ENCODE measurements at regions not wholly inside any gene's neighbourhood (a gene's known extent, or its start where the extent isn't known, plus 50 kb on each side); places are given as distances from the start of the nearest gene placed in this dataset.

DNA sequence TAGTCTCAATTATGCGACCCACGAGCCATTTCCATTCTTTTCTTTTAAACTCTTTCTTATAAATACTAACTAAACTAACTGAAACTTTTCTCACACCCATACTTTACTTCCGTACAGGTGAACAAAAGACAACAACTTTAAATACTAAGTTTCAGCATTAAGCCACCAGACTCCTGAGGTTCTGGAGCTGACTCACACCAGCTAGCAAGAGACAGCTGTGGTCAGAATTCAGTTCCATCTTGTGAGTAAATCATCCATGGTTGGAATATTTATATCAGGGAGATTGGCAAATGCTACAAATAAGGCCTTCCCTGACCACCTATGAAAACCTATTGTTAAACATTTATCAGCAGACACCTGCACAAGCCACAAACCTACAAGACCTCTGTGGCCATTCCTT is 897.0 kb downstream of the EFNB2 start:
- Histone ChIP-seq H3K36me3 (ENCODE audit: control insufficient read depth in 1 of 2, insufficient read depth in 2 of 2, low read length in 2 of 2) (no peaks in the 10 kb centered on the region), H3K4me2 (ENCODE audit: low read length) (no peak overlapping the region), H3K4me1 (ENCODE audit: control insufficient read depth in 1 of 2, insufficient read depth in 2 of 2, low read length in 2 of 2) (peaks cover 0 to 6% of the 10 kb centered on the region in 2 experiments; a peak in 1 of 4 replicates), H3K27me3 (ENCODE audit: insufficient read depth, low read length) (no peaks in the 10 kb centered on the region), H3K79me2 (ENCODE audit: insufficient read depth, low read length) (no peaks in the 10 kb centered on the region), H4K20me1 (ENCODE audit: insufficient read depth) (no peaks in the 10 kb centered on the region), H3K4me3 (replicated peaks in 1 of 2; ENCODE audit: low read depth in 1 of 2, low read length in 2 of 2) (no peak overlapping the region), H2AFZ (ENCODE audit: low read depth, low read length, poor library complexity, severe bottlenecking) (no peak overlapping the region), H3K9me2 (ENCODE audit: insufficient read depth) (no peaks in the 10 kb centered on the region), H3K27ac (ENCODE audit: low read depth, low read length) (no peak overlapping the region), H3K9me3 (ENCODE audit: control insufficient read depth in 1 of 2, insufficient read depth in 1 of 2, low read depth in 1 of 2, low read length in 2 of 2) (no peaks in the 10 kb centered on the region), H3K9ac (ENCODE audit: low read length) (no peak overlapping the region)
- ChIA-PET CTCF (no interaction called here), RAD21 (ENCODE audit: low non-redundant PET in 1 of 2, low total read pairs in 2 of 2, uncharacterized antibody in 2 of 2, unreplicated experiment in 2 of 2) (no interaction called here), POLR2A (no interaction called here)
- BruUV-seq (replicated peaks) = no TSS peak
- TF ChIP-seq CEBPB (IDR thresholded peaks at IDR 0.05; ENCODE audit: low read depth) (no peak), YY1 (IDR thresholded peaks at IDR 0.05; ENCODE audit: extremely low read depth, insufficient replicate concordance, low read depth, low read length) (no peak), ELF1 (IDR thresholded peaks at IDR 0.05; ENCODE audit: borderline replicate concordance, low read depth) (no peak), EGR1 (IDR thresholded peaks at IDR 0.05; ENCODE audit: low read depth) (no peak), TCF7L2 (IDR thresholded peaks at IDR 0.05; ENCODE audit: borderline replicate concordance, extremely low read depth, insufficient read depth, insufficient read length) (no peak), CBX3 (IDR thresholded peaks at IDR 0.05; ENCODE audit: low read depth) (no peak), EZH2phosphoT487 (IDR thresholded peaks at IDR 0.05; ENCODE audit: borderline replicate concordance) (no peak), RAD21 (IDR thresholded peaks at IDR 0.05; ENCODE audit: low read depth) (no peak), ZNF274 (IDR thresholded peaks at IDR 0.05; ENCODE audit: low read depth, low read length) (no peak), JUND (IDR thresholded peaks at IDR 0.05) (no peak), SP1 (IDR thresholded peaks at IDR 0.05; ENCODE audit: low read depth) (no peak), SRF (IDR thresholded peaks at IDR 0.05; ENCODE audit: low read depth) (no peak)
- TF ChIP-seq, protein P1, sequence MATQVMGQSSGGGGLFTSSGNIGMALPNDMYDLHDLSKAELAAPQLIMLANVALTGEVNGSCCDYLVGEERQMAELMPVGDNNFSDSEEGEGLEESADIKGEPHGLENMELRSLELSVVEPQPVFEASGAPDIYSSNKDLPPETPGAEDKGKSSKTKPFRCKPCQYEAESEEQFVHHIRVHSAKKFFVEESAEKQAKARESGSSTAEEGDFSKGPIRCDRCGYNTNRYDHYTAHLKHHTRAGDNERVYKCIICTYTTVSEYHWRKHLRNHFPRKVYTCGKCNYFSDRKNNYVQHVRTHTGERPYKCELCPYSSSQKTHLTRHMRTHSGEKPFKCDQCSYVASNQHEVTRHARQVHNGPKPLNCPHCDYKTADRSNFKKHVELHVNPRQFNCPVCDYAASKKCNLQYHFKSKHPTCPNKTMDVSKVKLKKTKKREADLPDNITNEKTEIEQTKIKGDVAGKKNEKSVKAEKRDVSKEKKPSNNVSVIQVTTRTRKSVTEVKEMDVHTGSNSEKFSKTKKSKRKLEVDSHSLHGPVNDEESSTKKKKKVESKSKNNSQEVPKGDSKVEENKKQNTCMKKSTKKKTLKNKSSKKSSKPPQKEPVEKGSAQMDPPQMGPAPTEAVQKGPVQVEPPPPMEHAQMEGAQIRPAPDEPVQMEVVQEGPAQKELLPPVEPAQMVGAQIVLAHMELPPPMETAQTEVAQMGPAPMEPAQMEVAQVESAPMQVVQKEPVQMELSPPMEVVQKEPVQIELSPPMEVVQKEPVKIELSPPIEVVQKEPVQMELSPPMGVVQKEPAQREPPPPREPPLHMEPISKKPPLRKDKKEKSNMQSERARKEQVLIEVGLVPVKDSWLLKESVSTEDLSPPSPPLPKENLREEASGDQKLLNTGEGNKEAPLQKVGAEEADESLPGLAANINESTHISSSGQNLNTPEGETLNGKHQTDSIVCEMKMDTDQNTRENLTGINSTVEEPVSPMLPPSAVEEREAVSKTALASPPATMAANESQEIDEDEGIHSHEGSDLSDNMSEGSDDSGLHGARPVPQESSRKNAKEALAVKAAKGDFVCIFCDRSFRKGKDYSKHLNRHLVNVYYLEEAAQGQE (IDR thresholded peaks at IDR 0.05; ENCODE audit: low read depth) = no peak
- TF ChIP-seq, protein P2, sequence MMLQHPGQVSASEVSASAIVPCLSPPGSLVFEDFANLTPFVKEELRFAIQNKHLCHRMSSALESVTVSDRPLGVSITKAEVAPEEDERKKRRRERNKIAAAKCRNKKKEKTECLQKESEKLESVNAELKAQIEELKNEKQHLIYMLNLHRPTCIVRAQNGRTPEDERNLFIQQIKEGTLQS (IDR thresholded peaks at IDR 0.05) = no peak
- TF ChIP-seq, protein P3, sequence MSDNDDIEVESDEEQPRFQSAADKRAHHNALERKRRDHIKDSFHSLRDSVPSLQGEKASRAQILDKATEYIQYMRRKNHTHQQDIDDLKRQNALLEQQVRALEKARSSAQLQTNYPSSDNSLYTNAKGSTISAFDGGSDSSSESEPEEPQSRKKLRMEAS (IDR thresholded peaks at IDR 0.05) = no peak
- intact Hi-C loops (cut with micrococcal nuclease) = no loop called here
- no peak for ATAC-seq
- DNase-seq (ENCODE audit: low read depth, low spot score) = no peak

Data from HCT116 (cell line).